ENCODE measurements at regions not wholly inside any gene's neighbourhood (a gene's known extent, or its start where the extent isn't known, plus 50 kb on each side); places are given as distances from the start of the nearest gene placed in this dataset.

GRCh38 chr12:14249368-14249767, 116.1 kb upstream of the ATF7IP start:
- in situ Hi-C loops (cut with HindIII; ENCODE audit: low sequenced_read_pairs) = no loop called here

- in situ Hi-C loops (cut with HindIII; ENCODE audit: low sequenced_read_pairs) = no loop called here
Measured at GRCh38 chr12:14252697-14253096, 112.8 kb upstream of the ATF7IP start.

GRCh38 chr12:14253496-14253895, 112.0 kb upstream of the ATF7IP start:
- in situ Hi-C loops (cut with HindIII; ENCODE audit: low sequenced_read_pairs) = no loop called here

GRCh38 chr12:14254781-14255180, 110.7 kb upstream of the ATF7IP start:
- in situ Hi-C loops (cut with HindIII; ENCODE audit: low sequenced_read_pairs) = no loop called here

GRCh38 chr12:14256121-14256520, 109.4 kb upstream of the ATF7IP start:
- in situ Hi-C loops (cut with HindIII; ENCODE audit: low sequenced_read_pairs) = no loop called here

GRCh38 chr12:14256555-14257169, 108.8 kb upstream of the ATF7IP start:
- in situ Hi-C loops (cut with HindIII; ENCODE audit: low sequenced_read_pairs) = no loop called here

GRCh38 chr12:14257303-14257733, 108.2 kb upstream of the ATF7IP start:
- in situ Hi-C loops (cut with HindIII; ENCODE audit: low sequenced_read_pairs) = no loop called here

GRCh38 chr12:14257734-14258574, 107.5 kb upstream of the ATF7IP start:
- in situ Hi-C loops (cut with HindIII; ENCODE audit: low sequenced_read_pairs) = no loop called here

- in situ Hi-C loops (cut with HindIII; ENCODE audit: low sequenced_read_pairs) = no loop called here
Measured at GRCh38 chr12:14258575-14258940, 106.9 kb upstream of the ATF7IP start.

- in situ Hi-C loops (cut with HindIII; ENCODE audit: low sequenced_read_pairs) = no loop called here
Measured at GRCh38 chr12:14259481-14260010, 105.9 kb upstream of the ATF7IP start.

- in situ Hi-C loops (cut with HindIII; ENCODE audit: low sequenced_read_pairs) = no loop called here
Measured at GRCh38 chr12:14260011-14260993, 105.2 kb upstream of the ATF7IP start.

GRCh38 chr12:14261096-14261495, 104.4 kb upstream of the ATF7IP start:
- in situ Hi-C loops (cut with HindIII; ENCODE audit: low sequenced_read_pairs) = no loop called here

GRCh38 chr12:14261861-14262260, 103.6 kb upstream of the ATF7IP start:
- in situ Hi-C loops (cut with HindIII; ENCODE audit: low sequenced_read_pairs) = no loop called here

GRCh38 chr12:14262771-14263511, 102.5 kb upstream of the ATF7IP start:
- in situ Hi-C loops (cut with HindIII; ENCODE audit: low sequenced_read_pairs) = no loop called here

GRCh38 chr12:14263742-14264141, 101.7 kb upstream of the ATF7IP start:
- in situ Hi-C loops (cut with HindIII; ENCODE audit: low sequenced_read_pairs) = no loop called here

- in situ Hi-C loops (cut with HindIII; ENCODE audit: low sequenced_read_pairs) = no loop called here
Measured at GRCh38 chr12:14264316-14264715, 101.2 kb upstream of the ATF7IP start.

- in situ Hi-C loops (cut with HindIII; ENCODE audit: low sequenced_read_pairs) = no loop called here
Measured at GRCh38 chr12:14264778-14265177, 100.7 kb upstream of the ATF7IP start.

- in situ Hi-C loops (cut with HindIII; ENCODE audit: low sequenced_read_pairs) = no loop called here
Measured at GRCh38 chr12:14268120-14268515, 97.4 kb upstream of the ATF7IP start.

GRCh38 chr12:14270392-14270791, 95.1 kb upstream of the ATF7IP start:
- in situ Hi-C loops (cut with HindIII; ENCODE audit: low sequenced_read_pairs) = no loop called here
